DOHH2 (cell line): ENCODE measurements at regions not wholly inside any gene's neighbourhood (a gene's known extent, or its start where the extent isn't known, plus 50 kb on each side); places are given as distances from the start of the nearest gene placed in this dataset.

Experiments used
- H3F3A ChIP-seq: fragments of 200-600 bp; sonication (generic), shearing (Covaris generic); 2 replicates; pipeline ENCODE4 v1.6.0; 2016; ENCODE audit warnings: antibody characterized with exemption, mild to moderate bottlenecking; ENCODE audit not compliant: control insufficient read depth, insufficient read depth
- H3K27ac ChIP-seq: fragments of 200-600 bp; sonication (generic); 2 replicates; pipeline ENCODE4 v1.5.1; 2014; ENCODE audit warnings: low read depth, mild to moderate bottlenecking, low read length, moderate library complexity
- H3K27me3 ChIP-seq: fragments of 200-600 bp; sonication (generic); 2 replicates; pipeline ENCODE4 v1.6.1; 2014; ENCODE audit warnings: mild to moderate bottlenecking, low read length, mixed read lengths; ENCODE audit not compliant: control insufficient read depth
- H3K36me3 ChIP-seq: fragments of 200-600 bp; sonication (generic); 2 replicates; pipeline ENCODE4 v1.6.1; 2014; ENCODE audit warnings: mild to moderate bottlenecking, low read length, moderate library complexity, mixed read lengths; ENCODE audit not compliant: control insufficient read depth
- H3K4me1 ChIP-seq: fragments of 200-600 bp; sonication (generic); 2 replicates; pipeline ENCODE4 v1.6.1; 2014; ENCODE audit warnings: mild to moderate bottlenecking, low read length, mixed read lengths; ENCODE audit not compliant: control insufficient read depth
- H3K4me2 ChIP-seq: fragments of 200-600 bp; sonication (generic); 2 replicates; pipeline ENCODE4 v1.6.0; 2014; ENCODE audit warnings: mild to moderate bottlenecking, low read length, moderate library complexity
- H3K4me3 ChIP-seq: fragments of 200-600 bp; sonication (generic); 2 replicates; pipeline ENCODE4 v1.5.1; 2014; ENCODE audit warnings: mild to moderate bottlenecking, low read length, mixed read lengths
- H3K79me2 ChIP-seq: fragments of 200-600 bp; sonication (generic); 2 replicates; pipeline ENCODE4 v1.6.1; 2014; ENCODE audit warnings: mild to moderate bottlenecking, low read length, mixed read lengths; ENCODE audit not compliant: control insufficient read depth
- H3K9me2 ChIP-seq: fragments of 200-600 bp; sonication (generic); replicated peaks from 2 replicates; pipeline ENCODE4 v1.6.1; 2014; ENCODE audit warnings: mild to moderate bottlenecking, low read length, mixed read lengths; ENCODE audit not compliant: control insufficient read depth
- H3K9me3 ChIP-seq: fragments of 200-600 bp; sonication (generic); 2 replicates; pipeline ENCODE4 v1.6.1; 2014; ENCODE audit warnings: antibody characterized with exemption, low read length, mixed read lengths; ENCODE audit not compliant: control insufficient read depth, insufficient read depth
- H4K20me1 ChIP-seq: fragments of 200-600 bp; sonication (generic); 2 replicates; pipeline ENCODE4 v1.6.0; 2014; ENCODE audit warnings: low read depth, mild to moderate bottlenecking, antibody characterized with exemption, low read length, moderate library complexity; ENCODE audit not compliant: control insufficient read depth, insufficient read depth
- CTCF ChIP-seq: fragments of 200-600 bp; sonication (generic); IDR thresholded peaks from one replicate; pipeline ENCODE4 v1.5.1; 2014; ENCODE audit warnings: antibody characterized with exemption, mild to moderate bottlenecking, low read depth, low read length; ENCODE audit not compliant: poor library complexity, severe bottlenecking
- EZH2phosphoT487 ChIP-seq: fragments of 200-600 bp; sonication (generic); IDR thresholded peaks from 2 replicates; pipeline ENCODE4 v1.6.1; 2017; ENCODE audit warnings: borderline replicate concordance, mild to moderate bottlenecking, antibody characterized with exemption, low read length, moderate library complexity, mixed read lengths

GRCh38 chr6:10014557-10014956, 400.3 kb downstream of the TFAP2A start:
- Histone ChIP-seq H4K20me1 (no peaks in the 10 kb centered on the region), H3K27ac (no peak overlapping the region), H3K4me3 (no peak overlapping the region), H3K4me2 (no peak overlapping the region), H3K9me3 (no peaks in the 10 kb centered on the region), H3K9me2 (no peaks in the 10 kb centered on the region), H3K79me2 (no peaks in the 10 kb centered on the region), H3K27me3 (no peaks in the 10 kb centered on the region), H3F3A (no peaks in the 10 kb centered on the region), H3K36me3 (no peaks in the 10 kb centered on the region), H3K4me1 (no peaks in the 10 kb centered on the region)
- TF ChIP-seq CTCF (no peak), EZH2phosphoT487 (no peak)

GRCh38 chr6:10000551-10000950, 414.3 kb downstream of the TFAP2A start:
- H3K27me3 ChIP-seq = no peaks in the 10 kb centered on the region
- no peak overlapping the region for H3K4me3 ChIP-seq
- no peaks in the 10 kb centered on the region for H3K9me3 ChIP-seq
- no peaks in the 10 kb centered on the region for H4K20me1 ChIP-seq
- no peak overlapping the region for H3K4me2 ChIP-seq
- no peak for TF ChIP-seq CTCF
- TF ChIP-seq EZH2phosphoT487 = no peak
- no peak overlapping the region for H3K27ac ChIP-seq
- H3K9me2 ChIP-seq = no peaks in the 10 kb centered on the region
- H3K36me3 ChIP-seq = no peaks in the 10 kb centered on the region
- H3K4me1 ChIP-seq = no peaks in the 10 kb centered on the region
- no peaks in the 10 kb centered on the region for H3K79me2 ChIP-seq
- H3F3A ChIP-seq = no peaks in the 10 kb centered on the region

GRCh38 chr6:9999796-10000195, 415.1 kb downstream of the TFAP2A start:
- Histone ChIP-seq H3K4me1 (no peaks in the 10 kb centered on the region), H3K27me3 (no peaks in the 10 kb centered on the region), H3K9me3 (no peaks in the 10 kb centered on the region), H4K20me1 (no peaks in the 10 kb centered on the region), H3F3A (no peaks in the 10 kb centered on the region), H3K9me2 (no peaks in the 10 kb centered on the region), H3K4me2 (no peak overlapping the region), H3K36me3 (no peaks in the 10 kb centered on the region), H3K79me2 (no peaks in the 10 kb centered on the region), H3K27ac (no peak overlapping the region), H3K4me3 (no peak overlapping the region)
- TF ChIP-seq CTCF (no peak), EZH2phosphoT487 (no peak)

- Histone ChIP-seq H3K27me3 (no peaks in the 10 kb centered on the region), H3K36me3 (no peaks in the 10 kb centered on the region), H3K27ac (no peak overlapping the region), H4K20me1 (no peaks in the 10 kb centered on the region), H3F3A (no peaks in the 10 kb centered on the region), H3K79me2 (no peaks in the 10 kb centered on the region), H3K9me3 (no peaks in the 10 kb centered on the region), H3K4me2 (no peak overlapping the region), H3K9me2 (no peaks in the 10 kb centered on the region), H3K4me3 (no peak overlapping the region), H3K4me1 (no peaks in the 10 kb centered on the region)
- no peak for TF ChIP-seq EZH2phosphoT487
Observed at GRCh38 chr6:9986273-9986672, 428.6 kb downstream of the TFAP2A start.
